ENCODE measurements at regions not wholly inside any gene's neighbourhood (a gene's known extent, or its start where the extent isn't known, plus 50 kb on each side); places are given as distances from the start of the nearest gene placed in this dataset.

DNA sequence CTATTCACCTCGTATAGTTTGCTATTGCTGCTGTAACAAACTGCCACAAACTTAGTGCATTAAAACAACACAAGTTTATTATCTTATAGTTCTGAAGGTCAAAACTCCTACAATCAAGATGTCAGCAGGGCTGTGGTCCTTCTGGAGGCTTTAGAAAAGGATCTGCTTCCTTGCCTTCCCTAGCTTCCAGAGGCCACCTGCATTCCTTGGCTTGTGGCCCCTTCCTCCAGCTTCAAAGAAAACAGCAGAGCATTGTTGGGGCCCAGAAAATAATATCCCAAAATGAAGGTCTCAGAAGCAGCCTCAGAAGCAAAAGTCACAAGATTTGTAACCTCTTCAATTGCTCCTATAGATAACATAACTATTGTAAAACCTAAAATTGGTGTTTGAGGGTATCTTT is 100.6 kb downstream of the HNRNPLL start:
- FAIRE-seq (no peak), DNase-seq (ENCODE audit: low read depth, low spot score) (no peak)
- no peak for TF ChIP-seq GATA2 (IDR thresholded peaks at IDR 0.05; ENCODE audit: insufficient read depth, insufficient read length, low read depth, low read length)
- TF ChIP-seq JUN (IDR thresholded peaks at IDR 0.05; ENCODE audit: borderline replicate concordance, insufficient read depth, insufficient read length, low read depth): no peak
- no peak for TF ChIP-seq MYC (IDR thresholded peaks at IDR 0.05; ENCODE audit: low read depth, low read length)
- TF ChIP-seq MAX (IDR thresholded peaks at IDR 0.05; ENCODE audit: insufficient read depth, insufficient read length): no peak
- TF ChIP-seq, protein P1, sequence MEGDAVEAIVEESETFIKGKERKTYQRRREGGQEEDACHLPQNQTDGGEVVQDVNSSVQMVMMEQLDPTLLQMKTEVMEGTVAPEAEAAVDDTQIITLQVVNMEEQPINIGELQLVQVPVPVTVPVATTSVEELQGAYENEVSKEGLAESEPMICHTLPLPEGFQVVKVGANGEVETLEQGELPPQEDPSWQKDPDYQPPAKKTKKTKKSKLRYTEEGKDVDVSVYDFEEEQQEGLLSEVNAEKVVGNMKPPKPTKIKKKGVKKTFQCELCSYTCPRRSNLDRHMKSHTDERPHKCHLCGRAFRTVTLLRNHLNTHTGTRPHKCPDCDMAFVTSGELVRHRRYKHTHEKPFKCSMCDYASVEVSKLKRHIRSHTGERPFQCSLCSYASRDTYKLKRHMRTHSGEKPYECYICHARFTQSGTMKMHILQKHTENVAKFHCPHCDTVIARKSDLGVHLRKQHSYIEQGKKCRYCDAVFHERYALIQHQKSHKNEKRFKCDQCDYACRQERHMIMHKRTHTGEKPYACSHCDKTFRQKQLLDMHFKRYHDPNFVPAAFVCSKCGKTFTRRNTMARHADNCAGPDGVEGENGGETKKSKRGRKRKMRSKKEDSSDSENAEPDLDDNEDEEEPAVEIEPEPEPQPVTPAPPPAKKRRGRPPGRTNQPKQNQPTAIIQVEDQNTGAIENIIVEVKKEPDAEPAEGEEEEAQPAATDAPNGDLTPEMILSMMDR (IDR thresholded peaks at IDR 0.05; ENCODE audit: extremely low read depth in 1 of 2, insufficient read depth in 1 of 2, low read depth in 1 of 2, low read length in 2 of 2): no peak
- no peak for TF ChIP-seq POLR2A (IDR thresholded peaks at IDR 0.05; ENCODE audit: low read depth, low read length)
- TF ChIP-seq FOS (IDR thresholded peaks at IDR 0.05; ENCODE audit: borderline replicate concordance, insufficient read depth, low read length): no peak
- TF ChIP-seq POLR2AphosphoS5 (IDR thresholded peaks at IDR 0.05; ENCODE audit: insufficient read depth, low read depth, low read length): no peak
- TF ChIP-seq EZH2 (IDR thresholded peaks at IDR 0.05; ENCODE audit: borderline replicate concordance, low read depth, low read length, severe bottlenecking): no peak
- dilution Hi-C loops (cut with MboI; ENCODE audit: extremely low pct_ligation_motif_present, low sequenced_read_pairs): no loop called here
- no peak overlapping the region for H3K4me2 ChIP-seq (ENCODE audit: insufficient read depth, low read length)
- H4K20me1 ChIP-seq (replicated peaks; ENCODE audit: control insufficient read depth, extremely low read depth, insufficient read depth, low read length): no peaks in the 10 kb centered on the region
- no peaks in the 10 kb centered on the region for H3K9me3 ChIP-seq (replicated peaks; ENCODE audit: control insufficient read depth, insufficient read depth, low read length)
- no peak overlapping the region for H2AFZ ChIP-seq (ENCODE audit: low read depth, low read length)
- no peaks in the 10 kb centered on the region for H3K79me2 ChIP-seq (ENCODE audit: control insufficient read depth, insufficient read depth, low read length)
- BruUV-seq (replicated peaks): no TSS peak
- intact Hi-C loops (cut with micrococcal nuclease): no loop called here
- ChIA-PET CTCF (no interaction called here), POLR2A (no interaction called here)
- no peaks in the 10 kb centered on the region for H3K4me1 ChIP-seq (ENCODE audit: control insufficient read depth, extremely low read depth, insufficient read depth, low read length)
- peaks cover 0 to 11% of the 10 kb centered on the region in 2 experiments for H3K27me3 ChIP-seq (ENCODE audit: control insufficient read depth in 2 of 2, insufficient read depth in 2 of 2, low read length in 2 of 2)
- no peaks in the 10 kb centered on the region for H3K36me3 ChIP-seq (ENCODE audit: control insufficient read depth in 2 of 2, extremely low read depth in 1 of 2, insufficient read depth in 2 of 2, low read length in 2 of 2)
- H3K9me1 ChIP-seq (replicated peaks; ENCODE audit: control insufficient read depth, extremely low read depth, insufficient read depth, low read length): no peaks in the 10 kb centered on the region
- no peak overlapping the region for H3K9ac ChIP-seq (replicated peaks; ENCODE audit: extremely low read depth, insufficient read depth, low read length)
- H3K27ac ChIP-seq (ENCODE audit: insufficient read depth, low read depth, low read length): no peak overlapping the region
- no peak overlapping the region for H3K4me3 ChIP-seq (replicated peaks in 1 of 3; ENCODE audit: insufficient read depth in 1 of 3, low read depth in 1 of 3, low read length in 3 of 3)
